ENCODE measurements at regions not wholly inside any gene's neighbourhood (a gene's known extent, or its start where the extent isn't known, plus 50 kb on each side); places are given as distances from the start of the nearest gene placed in this dataset.
"Not testable (repeated sequence)": the region's sequence is repeated elsewhere in the genome, so short reads cannot be mapped to it uniquely, and the experiment has no call there.

- H3K4me1 ChIP-seq (ENCODE audit: insufficient read depth): no peaks in the 10 kb centered on the region
- DNase-seq (ENCODE audit: extremely low spot score): no peak
- H3K4me3 ChIP-seq (ENCODE audit: low read depth, low read length): no peak overlapping the region
- H3K27ac ChIP-seq (ENCODE audit: low read depth): no peak overlapping the region
- 87% methylated on average over 9 of the region's 9 CpGs for WGBS
- H3K36me3 ChIP-seq (ENCODE audit: insufficient read depth): no peaks in the 10 kb centered on the region
Observed at GRCh38 chrX:122363112-122363795, 820.8 kb upstream of the GRIA3 start.

DNA sequence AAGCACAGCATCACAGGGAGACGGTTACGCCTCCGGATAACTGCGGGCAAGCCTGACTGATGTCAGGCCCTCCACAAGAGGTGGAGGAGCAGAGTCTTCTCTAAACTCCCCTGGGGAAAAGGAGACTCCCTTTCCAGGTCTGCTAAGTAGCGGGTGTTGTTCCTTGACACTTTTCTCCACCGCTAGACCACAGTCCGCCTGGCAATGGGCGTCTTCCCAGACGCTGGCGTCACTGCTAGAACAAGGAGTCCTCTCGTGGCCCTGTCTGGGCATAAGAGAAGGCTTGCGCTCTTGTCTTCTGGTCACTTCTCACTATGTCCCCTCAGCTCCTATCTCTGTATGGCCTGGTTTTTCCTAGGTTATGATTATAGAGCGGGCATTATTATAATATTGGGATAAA lies 808.5 kb upstream of the GRIA3 start:
- 98% methylated on average over 13 of the region's 13 CpGs for WGBS
- DNase-seq (ENCODE audit: extremely low spot score); H3K4me3 ChIP-seq (ENCODE audit: low read depth, low read length); H3K4me1 ChIP-seq (ENCODE audit: insufficient read depth); H3K36me3 ChIP-seq (ENCODE audit: insufficient read depth); H3K27ac ChIP-seq (ENCODE audit: low read depth): not testable (repeated sequence)

DNA sequence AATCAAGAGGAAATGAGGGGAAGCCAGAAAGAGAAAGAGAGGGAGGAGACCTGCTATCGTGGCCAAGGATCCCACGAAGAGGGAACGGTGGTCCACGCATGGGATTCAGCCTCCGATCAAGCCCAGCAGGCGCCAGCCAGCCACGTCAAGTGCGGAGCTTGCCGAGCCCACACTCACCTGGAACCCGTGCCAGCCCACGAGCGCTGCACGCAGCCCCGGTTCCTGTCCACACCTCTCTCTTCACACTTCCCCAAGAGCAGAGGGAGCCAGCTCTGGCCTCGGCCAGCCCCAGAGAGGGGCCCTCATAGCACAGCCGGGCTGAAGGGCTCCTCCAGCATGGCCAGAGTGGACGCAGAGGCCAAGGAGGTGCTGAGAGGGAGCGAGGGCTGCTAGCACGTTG lies 795.1 kb upstream of the GRIA3 start:
- Histone ChIP-seq H3K27ac (ENCODE audit: low read depth) (no peak overlapping the region), H3K4me1 (ENCODE audit: insufficient read depth) (no peaks in the 10 kb centered on the region), H3K4me3 (ENCODE audit: low read depth, low read length) (no peak overlapping the region), H3K36me3 (ENCODE audit: insufficient read depth) (no peaks in the 10 kb centered on the region)
- no peak for DNase-seq (ENCODE audit: extremely low spot score)
- WGBS: 95% methylated on average over 19 of the region's 19 CpGs

GRCh38 chrX:122418758-122419157 lies 765.3 kb upstream of the GRIA3 start:
- no peak overlapping the region for H3K4me3 ChIP-seq (ENCODE audit: low read depth, low read length)
- H3K4me1 ChIP-seq (ENCODE audit: insufficient read depth): no peaks in the 10 kb centered on the region
- H3K27ac ChIP-seq (ENCODE audit: low read depth): no peak overlapping the region
- H3K36me3 ChIP-seq (ENCODE audit: insufficient read depth): no peaks in the 10 kb centered on the region
- DNase-seq (ENCODE audit: extremely low spot score): no peak
- WGBS: 93% methylated on average over 7 of the region's 7 CpGs

- Histone ChIP-seq H3K36me3 (ENCODE audit: insufficient read depth) (no peaks in the 10 kb centered on the region), H3K27ac (ENCODE audit: low read depth) (no peak overlapping the region), H3K4me3 (ENCODE audit: low read depth, low read length) (no peak overlapping the region), H3K4me1 (ENCODE audit: insufficient read depth) (no peaks in the 10 kb centered on the region)
- WGBS: 82% methylated on average over 5 of the region's 5 CpGs
- DNase-seq (ENCODE audit: extremely low spot score): no peak
Observed at GRCh38 chrX:122421434-122422121, 762.5 kb upstream of the GRIA3 start.

- H3K36me3 ChIP-seq (ENCODE audit: insufficient read depth): no peaks in the 10 kb centered on the region
- no peak overlapping the region for H3K4me3 ChIP-seq (ENCODE audit: low read depth, low read length)
- 67% methylated on average over 2 of the region's 2 CpGs for WGBS
- H3K4me1 ChIP-seq (ENCODE audit: insufficient read depth): no peaks in the 10 kb centered on the region
- H3K27ac ChIP-seq (ENCODE audit: low read depth): no peak overlapping the region
- DNase-seq (ENCODE audit: extremely low spot score): no peak
Observed at GRCh38 chrX:122422547-122422946, 761.5 kb upstream of the GRIA3 start.

DNA sequence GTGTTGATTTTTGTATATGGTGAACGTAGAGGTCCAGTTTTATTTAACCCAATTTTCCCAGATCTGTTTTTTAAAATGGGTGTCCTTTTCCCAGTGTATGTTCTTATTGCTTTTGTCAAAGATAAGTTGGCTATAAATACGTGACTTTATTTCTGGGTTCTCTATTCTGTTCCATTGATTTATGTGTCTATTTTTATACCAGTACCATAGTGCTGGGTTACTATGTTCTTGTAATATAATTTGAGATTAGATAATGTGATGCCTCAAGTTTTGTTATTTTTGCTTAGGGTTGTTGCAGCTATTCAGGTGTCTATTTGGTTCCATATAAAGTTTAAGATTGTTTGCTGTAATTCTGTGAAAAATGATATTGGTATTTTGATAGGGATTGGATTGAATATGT lies 749.1 kb upstream of the GRIA3 start:
- no peak overlapping the region for H3K27ac ChIP-seq (ENCODE audit: low read depth)
- no peak for DNase-seq (ENCODE audit: extremely low spot score)
- WGBS: 66% methylated on average over 2 of the region's 2 CpGs
- H3K4me1 ChIP-seq (ENCODE audit: insufficient read depth): no peaks in the 10 kb centered on the region
- no peaks in the 10 kb centered on the region for H3K36me3 ChIP-seq (ENCODE audit: insufficient read depth)
- H3K4me3 ChIP-seq (ENCODE audit: low read depth, low read length): no peak overlapping the region

DNA sequence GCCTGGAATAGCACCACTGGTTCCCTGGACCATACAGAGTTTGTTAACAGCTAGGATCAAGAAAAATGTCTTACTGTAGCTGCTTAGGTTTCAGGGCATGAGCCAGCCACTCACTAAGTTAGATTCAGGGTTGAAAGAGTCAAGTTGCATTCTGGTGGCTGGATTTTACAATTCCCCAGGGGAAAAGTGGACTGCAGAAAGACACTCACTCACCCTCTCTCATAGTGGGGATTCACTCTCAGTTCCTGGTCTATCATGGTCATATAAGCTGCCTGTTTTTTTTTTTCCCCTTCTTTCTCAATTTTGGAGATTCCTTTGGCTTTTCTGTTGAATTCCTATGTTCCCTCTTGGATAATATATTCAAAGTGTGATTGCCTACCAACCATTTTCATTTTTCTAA lies 744.2 kb upstream of the GRIA3 start:
- no peak overlapping the region for H3K27ac ChIP-seq (ENCODE audit: low read depth)
- H3K36me3 ChIP-seq (ENCODE audit: insufficient read depth): no peaks in the 10 kb centered on the region
- H3K4me3 ChIP-seq (ENCODE audit: low read depth, low read length): no peak overlapping the region
- DNase-seq (ENCODE audit: extremely low spot score): no peak
- H3K4me1 ChIP-seq (ENCODE audit: insufficient read depth): no peaks in the 10 kb centered on the region

- no peaks in the 10 kb centered on the region for H3K36me3 ChIP-seq (ENCODE audit: insufficient read depth)
- H3K4me1 ChIP-seq (ENCODE audit: insufficient read depth): no peaks in the 10 kb centered on the region
- H3K27ac ChIP-seq (ENCODE audit: low read depth): no peak overlapping the region
- DNase-seq (ENCODE audit: extremely low spot score): no peak
- H3K4me3 ChIP-seq (ENCODE audit: low read depth, low read length): no peak overlapping the region
Observed at GRCh38 chrX:122440832-122441231, 743.2 kb upstream of the GRIA3 start.

- no peak overlapping the region for H3K27ac ChIP-seq (ENCODE audit: low read depth)
- no peaks in the 10 kb centered on the region for H3K36me3 ChIP-seq (ENCODE audit: insufficient read depth)
- no peak overlapping the region for H3K4me3 ChIP-seq (ENCODE audit: low read depth, low read length)
- DNase-seq (ENCODE audit: extremely low spot score): no peak
- no peaks in the 10 kb centered on the region for H3K4me1 ChIP-seq (ENCODE audit: insufficient read depth)
- 100% methylated on average over 1 of the region's 1 CpG for WGBS
Observed at GRCh38 chrX:122441451-122441850, 742.6 kb upstream of the GRIA3 start.

DNA sequence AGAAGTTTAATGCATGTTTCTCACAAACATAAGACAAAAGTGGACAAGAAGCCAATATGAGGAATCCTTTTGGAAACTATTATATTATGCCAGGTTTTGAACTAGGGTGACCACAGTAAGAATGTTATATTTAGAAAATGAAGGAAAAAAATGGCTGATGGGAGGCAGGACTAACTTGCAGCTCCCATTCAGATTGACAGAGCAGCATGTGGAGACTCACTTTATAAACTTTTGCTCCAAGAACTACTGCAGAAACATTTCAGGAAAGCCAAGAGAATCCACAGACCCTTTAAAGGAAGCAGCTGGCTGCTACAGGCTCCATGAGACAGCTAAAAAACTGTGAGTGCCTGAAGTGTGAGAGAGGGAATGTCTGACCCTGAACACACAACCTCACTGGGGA lies 738.6 kb upstream of the GRIA3 start:
- H3K36me3 ChIP-seq (ENCODE audit: insufficient read depth): no peaks in the 10 kb centered on the region
- no peak for DNase-seq (ENCODE audit: extremely low spot score)
- no peak overlapping the region for H3K4me3 ChIP-seq (ENCODE audit: low read depth, low read length)
- no peak overlapping the region for H3K27ac ChIP-seq (ENCODE audit: low read depth)
- no peaks in the 10 kb centered on the region for H3K4me1 ChIP-seq (ENCODE audit: insufficient read depth)

DNA sequence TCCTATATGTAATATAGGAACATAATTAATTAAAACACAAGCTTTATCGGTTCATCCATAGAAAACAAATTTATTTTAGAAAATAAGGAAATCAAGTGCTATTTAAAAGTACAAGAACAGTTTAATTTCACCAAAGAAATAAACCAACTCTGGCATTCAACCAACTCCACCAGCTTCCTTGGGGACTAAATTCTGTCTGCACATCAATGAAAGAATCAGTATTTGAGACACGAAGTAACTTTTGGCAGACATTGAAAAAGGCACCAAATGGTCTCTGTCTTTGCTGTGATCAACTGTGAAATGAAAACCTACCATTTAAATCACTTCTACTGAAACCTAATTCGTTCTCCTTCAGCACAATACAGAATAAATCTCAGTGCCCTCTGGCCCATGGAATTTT lies 719.7 kb upstream of the GRIA3 start:
- WGBS: 60% methylated on average over 3 of the region's 3 CpGs
- Histone ChIP-seq H3K4me1 (ENCODE audit: insufficient read depth) (no peaks in the 10 kb centered on the region), H3K4me3 (ENCODE audit: low read depth, low read length) (no peak overlapping the region), H3K27ac (ENCODE audit: low read depth) (no peak overlapping the region), H3K36me3 (ENCODE audit: insufficient read depth) (no peaks in the 10 kb centered on the region)
- DNase-seq (ENCODE audit: extremely low spot score): no peak

DNA sequence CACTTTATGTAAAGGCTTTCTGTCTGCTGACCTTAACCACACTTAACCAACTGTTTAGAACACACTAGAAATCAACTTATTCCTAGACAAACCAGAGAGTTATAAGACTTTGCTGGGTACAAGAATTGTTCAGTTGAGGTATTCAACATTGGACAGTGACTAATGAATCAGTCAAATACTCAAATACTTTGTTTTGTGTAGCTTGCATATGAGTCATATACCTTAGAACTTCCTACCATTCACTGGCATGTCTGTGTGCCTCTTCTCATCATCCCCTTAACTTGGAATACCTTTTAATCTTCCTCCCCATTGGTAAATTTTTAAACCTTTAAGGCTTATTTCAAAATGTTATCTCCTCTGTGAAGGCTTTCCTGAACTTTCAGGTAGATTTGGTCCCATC lies 708.8 kb upstream of the GRIA3 start:
- no peaks in the 10 kb centered on the region for H3K36me3 ChIP-seq (ENCODE audit: insufficient read depth)
- no peak for DNase-seq (ENCODE audit: extremely low spot score)
- no peaks in the 10 kb centered on the region for H3K4me1 ChIP-seq (ENCODE audit: insufficient read depth)
- H3K4me3 ChIP-seq (ENCODE audit: low read depth, low read length): no peak overlapping the region
- no peak overlapping the region for H3K27ac ChIP-seq (ENCODE audit: low read depth)

GRCh38 chrX:122500556-122500955 lies 683.5 kb upstream of the GRIA3 start:
- WGBS: 84% methylated on average over 2 of the region's 2 CpGs

DNA sequence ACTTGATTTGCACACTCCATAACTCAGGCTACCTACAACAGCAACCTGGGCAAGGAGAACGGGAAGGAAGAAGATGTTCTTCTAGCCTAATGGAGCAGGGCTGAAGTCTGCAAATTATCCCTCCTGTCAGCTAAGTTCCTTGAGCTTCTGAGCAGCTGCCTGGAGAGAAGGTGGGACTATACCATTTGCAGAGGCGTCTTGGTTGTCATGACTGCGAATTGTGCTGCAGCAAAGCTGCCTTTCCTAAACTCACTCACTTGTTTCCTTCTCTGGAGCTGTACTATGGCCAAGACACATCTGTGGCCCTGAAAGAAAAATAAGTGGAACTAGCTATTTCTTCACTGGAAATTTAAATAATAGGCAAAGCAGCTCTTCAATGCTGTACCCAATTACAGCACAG lies 682.4 kb upstream of the GRIA3 start:
- Histone ChIP-seq H3K27ac (ENCODE audit: low read depth) (no peak overlapping the region), H3K4me3 (ENCODE audit: low read depth, low read length) (no peak overlapping the region), H3K4me1 (ENCODE audit: insufficient read depth) (no peaks in the 10 kb centered on the region), H3K36me3 (ENCODE audit: insufficient read depth) (no peaks in the 10 kb centered on the region)
- DNase-seq (ENCODE audit: extremely low spot score): no peak
- 86% methylated on average over 3 of the region's 3 CpGs for WGBS

More at GRCh38 chrX:122500556-122500955, 683.5 kb upstream of the GRIA3 start:
- no peak overlapping the region for H3K27ac ChIP-seq (ENCODE audit: low read depth)
- H3K4me3 ChIP-seq (ENCODE audit: low read depth, low read length): no peak overlapping the region
- DNase-seq (ENCODE audit: extremely low spot score): no peak
- H3K4me1 ChIP-seq (ENCODE audit: insufficient read depth): no peaks in the 10 kb centered on the region
- no peaks in the 10 kb centered on the region for H3K36me3 ChIP-seq (ENCODE audit: insufficient read depth)
